H9 (cell line): ENCODE measurements at regions not wholly inside any gene's neighbourhood (a gene's known extent, or its start where the extent isn't known, plus 50 kb on each side); places are given as distances from the start of the nearest gene placed in this dataset.

Source experiments
- DNase-seq: peaks from one replicate; pipeline ENCODE4 v3.0.0-alpha.2; 2017
- H2AFZ ChIP-seq: one replicate; pipeline ENCODE4 v1.6.1; 2013; ENCODE audit warnings: mild to moderate bottlenecking, low read length, control low read depth, moderate library complexity
- H2AK5ac ChIP-seq: 2 replicates; pipeline ENCODE4 v1.6.1; 2013; ENCODE audit warnings: low read length, control low read depth, mixed read lengths; ENCODE audit not compliant: insufficient read length
- H2BK120ac ChIP-seq: one replicate; pipeline ENCODE4 v1.6.1; 2013; ENCODE audit warnings: low read depth, mild to moderate bottlenecking, low read length, control low read depth, inconsistent platforms; ENCODE audit not compliant: poor library complexity, severe bottlenecking
- H2BK12ac ChIP-seq: 2 replicates; pipeline ENCODE4 v1.6.1; 2013; ENCODE audit warnings: low read length, control low read depth, mixed read lengths, low read depth; ENCODE audit not compliant: insufficient read length
- H2BK15ac ChIP-seq: 2 replicates; pipeline ENCODE4 v1.6.1; 2013; ENCODE audit warnings: low read depth, low read length, control low read depth
- H2BK20ac ChIP-seq: one replicate; pipeline ENCODE4 v1.6.1; 2013; ENCODE audit warnings: low read depth, mild to moderate bottlenecking, low read length, control low read depth, inconsistent platforms; ENCODE audit not compliant: poor library complexity, severe bottlenecking
- H2BK5ac ChIP-seq: 2 replicates; pipeline ENCODE4 v1.6.1; 2013; ENCODE audit warnings: low read length, control low read depth, mixed read lengths; ENCODE audit not compliant: insufficient read length
- H3K14ac ChIP-seq: 2 replicates; pipeline ENCODE4 v1.6.1; 2013; ENCODE audit warnings: low read length, control low read depth; ENCODE audit not compliant: insufficient read depth
- H3K18ac ChIP-seq: 2 replicates; pipeline ENCODE4 v1.6.1; 2013; ENCODE audit warnings: low read depth, mild to moderate bottlenecking, mixed read lengths, low read length, control low read depth; ENCODE audit not compliant: insufficient read length
- H3K23ac ChIP-seq: 2 replicates; pipeline ENCODE4 v1.6.1; 2013; ENCODE audit warnings: low read length, control low read depth, mixed read lengths, low read depth; ENCODE audit not compliant: insufficient read length
- H3K23me2 ChIP-seq: 2 replicates; pipeline ENCODE4 v1.6.1; 2013; ENCODE audit warnings: low read depth, mild to moderate bottlenecking, mixed read lengths, low read length, control low read depth; ENCODE audit not compliant: insufficient read length, poor library complexity, severe bottlenecking
- H3K27ac ChIP-seq: 2 replicates; pipeline ENCODE4 v1.5.1; 2013; ENCODE audit warnings: low read length, control low read depth, mixed read lengths, low read depth; ENCODE audit not compliant: insufficient read length
- H3K27me3 ChIP-seq: 2 replicates; pipeline ENCODE4 v1.6.1; 2013; ENCODE audit warnings: low read length, control low read depth, inconsistent platforms; ENCODE audit not compliant: insufficient read depth
- H3K4ac ChIP-seq: 2 replicates; pipeline ENCODE4 v1.6.1; 2013; ENCODE audit warnings: low read depth, mild to moderate bottlenecking, control low read depth, inconsistent platforms, low read length, moderate library complexity
- H3K4me1 ChIP-seq: 2 replicates; pipeline ENCODE4 v1.6.1; 2013; ENCODE audit warnings: low read length, control low read depth, inconsistent platforms; ENCODE audit not compliant: insufficient read depth
- H3K4me2 ChIP-seq: 2 replicates; pipeline ENCODE4 v1.6.1; 2013; ENCODE audit warnings: low read length, control low read depth, mixed read lengths; ENCODE audit not compliant: insufficient read length, insufficient read depth
- H3K56ac ChIP-seq: 2 replicates; pipeline ENCODE4 v1.6.1; 2013; ENCODE audit warnings: low read depth, mild to moderate bottlenecking, mixed read lengths, low read length, control low read depth; ENCODE audit not compliant: insufficient read length
- H3K79me1 ChIP-seq: 2 replicates; pipeline ENCODE4 v1.6.1; 2013; ENCODE audit warnings: low read depth, mild to moderate bottlenecking, moderate library complexity, low read length, control low read depth, inconsistent platforms; ENCODE audit not compliant: insufficient read depth, poor library complexity, severe bottlenecking
- H3K79me2 ChIP-seq: 2 replicates; pipeline ENCODE4 v1.6.1; 2013; ENCODE audit warnings: low read length, control low read depth, inconsistent platforms; ENCODE audit not compliant: insufficient read depth
- H3K9ac ChIP-seq: 2 replicates; pipeline ENCODE4 v1.6.1; 2013; ENCODE audit warnings: low read length, control low read depth, mixed read lengths; ENCODE audit not compliant: insufficient read length; ENCODE audit errors: extremely low read depth
- H3K9me3 ChIP-seq: one replicate; pipeline ENCODE4 v1.6.1; 2013; ENCODE audit warnings: low read depth, low read length, inconsistent platforms; ENCODE audit not compliant: control insufficient read depth
- H3T11ph ChIP-seq: one replicate; pipeline ENCODE4 v1.6.1; 2013; ENCODE audit warnings: mild to moderate bottlenecking, low read length, control low read depth, inconsistent platforms
- H4K20me1 ChIP-seq: one replicate; pipeline ENCODE4 v1.6.1; 2013; ENCODE audit not compliant: control insufficient read depth, insufficient read length, insufficient read depth
- H4K5ac ChIP-seq: 2 replicates; pipeline ENCODE4 v1.6.1; 2013; ENCODE audit warnings: low read depth, mild to moderate bottlenecking, mixed read lengths, low read length, control low read depth; ENCODE audit not compliant: insufficient read length
- H4K8ac ChIP-seq: replicated peaks from 2 replicates; pipeline ENCODE4 v1.6.1; 2013; ENCODE audit warnings: low read length, control low read depth, mixed read lengths, low read depth; ENCODE audit not compliant: insufficient read length
- H4K91ac ChIP-seq: 2 replicates; pipeline ENCODE4 v1.6.1; 2013; ENCODE audit warnings: low read depth, mild to moderate bottlenecking, moderate library complexity, mixed read lengths, low read length, control low read depth; ENCODE audit not compliant: insufficient read length
- H3K27ac Mint-ChIP-seq, 3 experiments: 2 replicates in 2 of 3; 3 replicates in 1 of 3; pipeline ENCODE4 v1.8.0; 2020 to 2021; ENCODE audit warnings: mixed read lengths in 3 of 3, mild to moderate bottlenecking in 1 of 3, moderate library complexity in 1 of 3
- H3K27me3 Mint-ChIP-seq: 2 replicates; pipeline ENCODE4 v1.8.0; 2021; ENCODE audit warnings: low read depth, mild to moderate bottlenecking, moderate library complexity, mixed read lengths
- H3K36me3 Mint-ChIP-seq, 3 experiments: 2 replicates in 2 of 3; 3 replicates in 1 of 3; pipeline ENCODE4 v1.8.0; 2020 to 2021; ENCODE audit warnings: low read depth in 3 of 3, mixed read lengths in 3 of 3; ENCODE audit not compliant: insufficient read depth in 1 of 3
- H3K4me1 Mint-ChIP-seq, 2 experiments: 2 replicates each; pipeline ENCODE4 v1.8.0; 2020; ENCODE audit warnings: mixed read lengths in 2 of 2
- H3K4me3 Mint-ChIP-seq, 2 experiments: 2 replicates in 1 of 2; 3 replicates in 1 of 2; pipeline ENCODE4 v1.8.0; 2020 to 2021; ENCODE audit warnings: mild to moderate bottlenecking in 2 of 2, mixed read lengths in 2 of 2, moderate library complexity in 1 of 2
- H3K9me3 Mint-ChIP-seq, 2 experiments: 2 replicates in 1 of 2; 3 replicates in 1 of 2; pipeline ENCODE4 v1.8.0; 2020; ENCODE audit warnings: mild to moderate bottlenecking in 2 of 2, mixed read lengths in 2 of 2, moderate library complexity in 1 of 2
- WGBS: extraction: QIAGEN DNeasy Blood & Tissue Kit; methylation state at CpG from one replicate; pipeline ENCODE4 v1.1.7; 2013; ENCODE audit warnings: missing lambda C conversion rate, low lambda C conversion rate, mixed read lengths; ENCODE audit not compliant: insufficient read length; ENCODE audit errors: extremely low coverage; 5-methylcytosine and 5-hydroxymethylcytosine counted together
- TF ChIP-seq, protein P1 (sequence below): fragments of 200-600 bp; sonication (generic); conservative IDR thresholded peaks from 3 replicates; pipeline ENCODE4 v1.8.0; 2021; ENCODE audit warnings: antibody characterized with exemption, mild to moderate bottlenecking

DNA sequence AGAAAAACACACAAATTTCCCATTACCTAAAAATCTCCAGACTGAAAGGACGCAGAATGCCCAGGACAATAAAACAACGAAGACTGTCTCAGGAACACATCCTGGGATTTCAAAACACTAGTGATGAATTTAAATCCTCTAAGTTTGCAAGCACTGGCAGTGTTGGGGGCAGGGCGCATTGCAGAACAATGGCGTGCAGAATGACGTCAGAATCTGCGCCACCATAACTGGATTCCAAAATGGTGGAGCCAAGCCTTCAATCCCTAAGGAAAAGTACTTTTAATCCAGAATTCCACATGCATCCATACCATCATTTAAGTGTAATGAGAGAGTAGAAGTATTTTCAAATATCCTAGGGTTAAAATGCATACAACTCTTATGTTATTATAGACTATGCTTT lies 679.1 kb downstream of the TRIML1 start:
- Mint-ChIP-seq H3K27me3 (no peaks in the 10 kb centered on the region), H3K36me3 (peaks cover 3 to 12% (median 3%) of the 10 kb centered on the region in 3 experiments; a peak in 4 of 7 replicates), H3K4me1 (peaks cover 0 to 5% of the 10 kb centered on the region in 2 experiments; a peak in 1 of 4 replicates), H3K27ac (no peak overlapping the region), H3K4me3 (no peak overlapping the region), H3K9me3 (peaks cover 4 to 5% of the 10 kb centered on the region in 2 experiments)
- H3K23me2 ChIP-seq = no peaks in the 10 kb centered on the region
- no peaks in the 10 kb centered on the region for H3K79me2 ChIP-seq
- H3K9ac ChIP-seq = no peak overlapping the region
- no peak overlapping the region for H3T11ph ChIP-seq
- H3K4me1 ChIP-seq = peaks cover 4% of the 10 kb centered on the region
- no peaks in the 10 kb centered on the region for H4K20me1 ChIP-seq
- H2BK15ac ChIP-seq = no peak overlapping the region
- H4K91ac ChIP-seq = no peak overlapping the region
- H3K56ac ChIP-seq = no peak overlapping the region
- H2BK120ac ChIP-seq = no peak overlapping the region
- H3K4ac ChIP-seq = no peak overlapping the region
- WGBS = no CpG with 5 or more reads among the region's 6 CpGs
- H3K14ac ChIP-seq = no peak overlapping the region
- H2BK20ac ChIP-seq = no peak overlapping the region
- H2BK5ac ChIP-seq = no peak overlapping the region
- no peak overlapping the region for H4K8ac ChIP-seq
- TF ChIP-seq, protein P1, sequence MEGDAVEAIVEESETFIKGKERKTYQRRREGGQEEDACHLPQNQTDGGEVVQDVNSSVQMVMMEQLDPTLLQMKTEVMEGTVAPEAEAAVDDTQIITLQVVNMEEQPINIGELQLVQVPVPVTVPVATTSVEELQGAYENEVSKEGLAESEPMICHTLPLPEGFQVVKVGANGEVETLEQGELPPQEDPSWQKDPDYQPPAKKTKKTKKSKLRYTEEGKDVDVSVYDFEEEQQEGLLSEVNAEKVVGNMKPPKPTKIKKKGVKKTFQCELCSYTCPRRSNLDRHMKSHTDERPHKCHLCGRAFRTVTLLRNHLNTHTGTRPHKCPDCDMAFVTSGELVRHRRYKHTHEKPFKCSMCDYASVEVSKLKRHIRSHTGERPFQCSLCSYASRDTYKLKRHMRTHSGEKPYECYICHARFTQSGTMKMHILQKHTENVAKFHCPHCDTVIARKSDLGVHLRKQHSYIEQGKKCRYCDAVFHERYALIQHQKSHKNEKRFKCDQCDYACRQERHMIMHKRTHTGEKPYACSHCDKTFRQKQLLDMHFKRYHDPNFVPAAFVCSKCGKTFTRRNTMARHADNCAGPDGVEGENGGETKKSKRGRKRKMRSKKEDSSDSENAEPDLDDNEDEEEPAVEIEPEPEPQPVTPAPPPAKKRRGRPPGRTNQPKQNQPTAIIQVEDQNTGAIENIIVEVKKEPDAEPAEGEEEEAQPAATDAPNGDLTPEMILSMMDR = no peak
- H3K9me3 ChIP-seq = no peaks in the 10 kb centered on the region
- H3K18ac ChIP-seq = no peak overlapping the region
- H2AFZ ChIP-seq = no peak overlapping the region
- no peak overlapping the region for H2BK12ac ChIP-seq
- no peak overlapping the region for H4K5ac ChIP-seq
- no peaks in the 10 kb centered on the region for H3K79me1 ChIP-seq
- no peak overlapping the region for H2AK5ac ChIP-seq
- DNase-seq = no peak
- no peak overlapping the region for H3K23ac ChIP-seq
- H3K4me2 ChIP-seq = no peak overlapping the region
- H3K27me3 ChIP-seq = no peaks in the 10 kb centered on the region
- H3K27ac ChIP-seq = no peak overlapping the region
